ENCODE measurements at regions not wholly inside any gene's neighbourhood (a gene's known extent, or its start where the extent isn't known, plus 50 kb on each side); places are given as distances from the start of the nearest gene placed in this dataset.

- WGBS, 2 donors (ENCODE audit: low coverage in 1 of 2) = 21 to 71% methylated on average over 2 of the region's 2 CpGs
- Histone ChIP-seq H3K27ac (no peak overlapping the region), H3K36me3 (no peaks in the 10 kb centered on the region), H3K4me3 (no peak overlapping the region), H3K27me3 (no peaks in the 10 kb centered on the region), H3K4me1 (no peaks in the 10 kb centered on the region), H3K9me3 (no peaks in the 10 kb centered on the region)
- ATAC-seq = no peak
- TF ChIP-seq EP300 (IDR thresholded peaks at IDR 0.05) (no peak), CTCF (IDR thresholded peaks at IDR 0.05) (no peak), POLR2AphosphoS5 (IDR thresholded peaks at IDR 0.05) (no peak), POLR2A (IDR thresholded peaks at IDR 0.05) (no peak)
Observed at GRCh38 chrX:112355931-112356330, 273.4 kb upstream of the TRPC5 start.

GRCh38 chrX:112341598-112341997, 259.0 kb upstream of the TRPC5 start:
- no peaks in the 10 kb centered on the region for H3K4me1 ChIP-seq
- ATAC-seq = no peak
- 23 to 42% methylated on average over 1 to 2 of the region's 2 CpGs for WGBS, 2 donors (ENCODE audit: low coverage in 1 of 2)
- no peaks in the 10 kb centered on the region for H3K9me3 ChIP-seq
- no peak overlapping the region for H3K27ac ChIP-seq
- TF ChIP-seq POLR2AphosphoS5 (IDR thresholded peaks at IDR 0.05) (no peak), EP300 (IDR thresholded peaks at IDR 0.05) (no peak), POLR2A (IDR thresholded peaks at IDR 0.05) (no peak), CTCF (IDR thresholded peaks at IDR 0.05) (no peak)
- H3K27me3 ChIP-seq = no peaks in the 10 kb centered on the region
- no peaks in the 10 kb centered on the region for H3K36me3 ChIP-seq
- H3K4me3 ChIP-seq = no peak overlapping the region

- WGBS, 2 donors (ENCODE audit: low coverage in 1 of 2) = 79 to 88% methylated on average over 1 of the region's 1 CpG
- no peaks in the 10 kb centered on the region for H3K36me3 ChIP-seq
- TF ChIP-seq CTCF (IDR thresholded peaks at IDR 0.05) = no peak
- TF ChIP-seq POLR2AphosphoS5 (IDR thresholded peaks at IDR 0.05) = no peak
- TF ChIP-seq EP300 (IDR thresholded peaks at IDR 0.05) = no peak
- TF ChIP-seq POLR2A (IDR thresholded peaks at IDR 0.05) = no peak
Observed at GRCh38 chrX:112313201-112313600, 230.6 kb upstream of the TRPC5 start.

GRCh38 chrX:112306027-112306426, 223.5 kb upstream of the TRPC5 start:
- H3K27ac ChIP-seq = no peak overlapping the region
- H3K36me3 ChIP-seq = no peaks in the 10 kb centered on the region
- H3K4me3 ChIP-seq = no peak overlapping the region
- TF ChIP-seq EP300 (IDR thresholded peaks at IDR 0.05) (no peak), POLR2A (IDR thresholded peaks at IDR 0.05) (no peak), CTCF (IDR thresholded peaks at IDR 0.05) (no peak), POLR2AphosphoS5 (IDR thresholded peaks at IDR 0.05) (no peak)
- H3K4me1 ChIP-seq = no peaks in the 10 kb centered on the region
- no peak for ATAC-seq
- WGBS, 2 donors (ENCODE audit: low coverage in 1 of 2) = 83% methylated on average over 2 of the region's 3 CpGs; no CpG with 5 or more reads in 1 of the 2 donors
- H3K27me3 ChIP-seq = no peaks in the 10 kb centered on the region
- H3K9me3 ChIP-seq = no peaks in the 10 kb centered on the region

More at GRCh38 chrX:112313201-112313600, 230.6 kb upstream of the TRPC5 start:
- H3K27me3 ChIP-seq = no peaks in the 10 kb centered on the region
- H3K4me1 ChIP-seq = no peaks in the 10 kb centered on the region
- H3K4me3 ChIP-seq = no peak overlapping the region
- no peaks in the 10 kb centered on the region for H3K9me3 ChIP-seq
- no peak overlapping the region for H3K27ac ChIP-seq
- ATAC-seq = no peak

GRCh38 chrX:112279940-112280339, 197.4 kb upstream of the TRPC5 start:
- 90 to 100% methylated on average over 1 of the region's 1 CpG for WGBS, 2 donors (ENCODE audit: low coverage in 1 of 2)
- Histone ChIP-seq H3K27me3 (no peaks in the 10 kb centered on the region), H3K4me3 (no peak overlapping the region), H3K36me3 (no peaks in the 10 kb centered on the region), H3K9me3 (no peaks in the 10 kb centered on the region), H3K27ac (no peak overlapping the region), H3K4me1 (no peaks in the 10 kb centered on the region)
- no peak for TF ChIP-seq EP300 (IDR thresholded peaks at IDR 0.05)
- no peak for TF ChIP-seq POLR2A (IDR thresholded peaks at IDR 0.05)
- TF ChIP-seq CTCF (IDR thresholded peaks at IDR 0.05) = no peak
- no peak for TF ChIP-seq POLR2AphosphoS5 (IDR thresholded peaks at IDR 0.05)
- no peak for ATAC-seq

Data from gastroesophageal sphincter (tissue), 4 donors.